Activated B cell treated with CpG ODN at 0.5 μM for 24 hours (primary cell): ENCODE measurements at regions not wholly inside any gene's neighbourhood (a gene's known extent, or its start where the extent isn't known, plus 50 kb on each side); places are given as distances from the start of the nearest gene placed in this dataset.

Experiments used
- ATAC-seq: fragments of 200-7000 bp; cut with Tn5 transposase; one replicate; pipeline ENCODE4 v1.10.0; 2021; ENCODE audit warnings: low read depth, mild to moderate bottlenecking, moderate library complexity
- CTCF ChIA-PET: fragments of 350-600 bp; sonication (Branson Sonifier 250); formaldehyde crosslinking; loops from one replicate; lab custom pipeline; 2021; ENCODE audit warnings: antibody characterized with exemption; lab: Charles Lee
- POLR2A ChIA-PET: fragments of 350-600 bp; sonication (Branson Sonifier 250); formaldehyde crosslinking; loops from one replicate; lab custom pipeline; 2021; ENCODE audit warnings: antibody characterized with exemption; lab: Charles Lee
- DNase-seq: peaks from one replicate; pipeline ENCODE4 v3.0.0; 2022
- H3K27ac Mint-ChIP-seq: one replicate; pipeline ENCODE4 v1.8.0; 2020; ENCODE audit warnings: mixed read lengths
- H3K27me3 Mint-ChIP-seq: one replicate; pipeline ENCODE4 v1.8.0; 2021; ENCODE audit warnings: mixed read lengths
- H3K36me3 Mint-ChIP-seq: one replicate; pipeline ENCODE4 v1.8.0; 2021; ENCODE audit warnings: low read depth, mixed read lengths
- H3K4me1 Mint-ChIP-seq: one replicate; pipeline ENCODE4 v1.8.0; 2021; ENCODE audit warnings: mixed read lengths
- H3K4me3 Mint-ChIP-seq: one replicate; pipeline ENCODE4 v1.8.0; 2020; ENCODE audit warnings: mild to moderate bottlenecking, mixed read lengths
- H3K9me3 Mint-ChIP-seq: one replicate; pipeline ENCODE4 v1.8.0; 2020; ENCODE audit warnings: mixed read lengths
- CTCF ChIP-seq: fragments of 200-600 bp; IDR thresholded peaks from one replicate; pipeline ENCODE4 v1.8.0; 2022; ENCODE audit warnings: antibody characterized with exemption, mild to moderate bottlenecking
- intact Hi-C: fragments of 100-400 bp; cut with micrococcal nuclease; formaldehyde crosslinking; loops from one replicate; pipeline ENCODE4 v1.15.1; 2024

- Mint-ChIP-seq H3K4me1 (no peaks in the 10 kb centered on the region), H3K36me3 (no peaks in the 10 kb centered on the region), H3K27ac (no peak overlapping the region), H3K4me3 (no peak overlapping the region), H3K27me3 (peaks cover 11% of the 10 kb centered on the region), H3K9me3 (no peaks in the 10 kb centered on the region)
- ATAC-seq: no peak
- CTCF ChIA-PET: no interaction called here
- DNase-seq: no peak
- intact Hi-C loops: no loop called here
- POLR2A ChIA-PET: no interaction called here
- TF ChIP-seq CTCF: no peak
These were observed 144.3 kb upstream of the MLN start for GRCh38 chr6:33947916-33948594.

GRCh38 chr6:33947047-33947446, 143.2 kb upstream of the MLN start:
- intact Hi-C loops: no loop called here
- CTCF ChIA-PET: no interaction called here

GRCh38 chr6:33945931-33946330, 142.1 kb upstream of the MLN start:
- ChIA-PET CTCF (no interaction called here), POLR2A (no interaction called here)
- intact Hi-C loops: no loop called here
- Mint-ChIP-seq H3K27ac (no peak overlapping the region), H3K9me3 (no peaks in the 10 kb centered on the region), H3K4me1 (no peaks in the 10 kb centered on the region), H3K4me3 (no peak overlapping the region), H3K36me3 (no peaks in the 10 kb centered on the region), H3K27me3 (peaks cover 15% of the 10 kb centered on the region)
- no peak for TF ChIP-seq CTCF
- no peak for DNase-seq
- ATAC-seq: no peak

More at GRCh38 chr6:33947047-33947446, 143.2 kb upstream of the MLN start:
- Mint-ChIP-seq H3K4me1 (no peaks in the 10 kb centered on the region), H3K27ac (no peak overlapping the region), H3K4me3 (no peak overlapping the region), H3K9me3 (no peaks in the 10 kb centered on the region), H3K27me3 (peaks cover 11% of the 10 kb centered on the region), H3K36me3 (no peaks in the 10 kb centered on the region)
- DNase-seq: no peak
- TF ChIP-seq CTCF: no peak
- ATAC-seq: no peak
- POLR2A ChIA-PET: no interaction called here

- Mint-ChIP-seq H3K27ac (no peak overlapping the region), H3K9me3 (no peaks in the 10 kb centered on the region), H3K4me3 (no peak overlapping the region), H3K27me3 (peaks cover 18% of the 10 kb centered on the region), H3K4me1 (no peaks in the 10 kb centered on the region), H3K36me3 (no peaks in the 10 kb centered on the region)
- CTCF ChIA-PET: no interaction called here
- TF ChIP-seq CTCF: no peak
- DNase-seq (no peak), ATAC-seq (no peak)
- intact Hi-C loops: no loop called here
- POLR2A ChIA-PET: no interaction called here
These were observed 141.0 kb upstream of the MLN start for GRCh38 chr6:33944686-33945411.

- DNase-seq: no peak
- H3K27ac Mint-ChIP-seq: no peak overlapping the region
- POLR2A ChIA-PET: no interaction called here
- intact Hi-C loops: no loop called here
- no peaks in the 10 kb centered on the region for H3K36me3 Mint-ChIP-seq
- H3K9me3 Mint-ChIP-seq: peaks cover 2% of the 10 kb centered on the region
- H3K27me3 Mint-ChIP-seq: peaks cover 14% of the 10 kb centered on the region
- ATAC-seq: no peak
- H3K4me3 Mint-ChIP-seq: no peak overlapping the region
- no peaks in the 10 kb centered on the region for H3K4me1 Mint-ChIP-seq
- CTCF ChIA-PET: no interaction called here
- no peak for TF ChIP-seq CTCF
These were observed 133.1 kb upstream of the MLN start for GRCh38 chr6:33936886-33937285.
